ENCODE measurements at regions not wholly inside any gene's neighbourhood (a gene's known extent, or its start where the extent isn't known, plus 50 kb on each side); places are given as distances from the start of the nearest gene placed in this dataset.
"Not testable (repeated sequence)": the region's sequence is repeated elsewhere in the genome, so short reads cannot be mapped to it uniquely, and the experiment has no call there.

DNA sequence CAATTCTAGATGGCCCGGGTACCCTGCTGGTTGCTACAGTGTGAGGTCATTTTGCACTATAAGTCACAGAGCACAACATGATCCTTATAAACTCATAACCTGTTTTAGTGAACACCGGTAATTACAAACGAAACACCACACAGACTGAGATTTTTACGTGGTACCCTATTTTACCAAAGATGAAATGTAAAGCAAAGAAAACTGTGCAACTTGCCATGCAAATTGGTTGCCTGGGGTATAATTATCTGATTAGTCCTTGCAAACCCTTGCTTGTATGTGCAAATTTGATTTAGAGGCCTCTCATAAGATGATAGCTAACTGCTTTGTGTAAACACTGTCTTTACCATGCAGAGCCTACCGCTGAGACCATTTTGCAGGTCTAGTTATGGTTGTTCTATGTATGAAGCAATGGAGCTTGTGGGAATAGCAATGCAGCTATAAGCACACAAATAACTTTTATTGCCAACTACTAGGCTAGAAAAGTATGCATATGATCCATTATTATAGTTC is 372.1 kb upstream of the FAR2 start:
- no peak for DNase-seq

DNA sequence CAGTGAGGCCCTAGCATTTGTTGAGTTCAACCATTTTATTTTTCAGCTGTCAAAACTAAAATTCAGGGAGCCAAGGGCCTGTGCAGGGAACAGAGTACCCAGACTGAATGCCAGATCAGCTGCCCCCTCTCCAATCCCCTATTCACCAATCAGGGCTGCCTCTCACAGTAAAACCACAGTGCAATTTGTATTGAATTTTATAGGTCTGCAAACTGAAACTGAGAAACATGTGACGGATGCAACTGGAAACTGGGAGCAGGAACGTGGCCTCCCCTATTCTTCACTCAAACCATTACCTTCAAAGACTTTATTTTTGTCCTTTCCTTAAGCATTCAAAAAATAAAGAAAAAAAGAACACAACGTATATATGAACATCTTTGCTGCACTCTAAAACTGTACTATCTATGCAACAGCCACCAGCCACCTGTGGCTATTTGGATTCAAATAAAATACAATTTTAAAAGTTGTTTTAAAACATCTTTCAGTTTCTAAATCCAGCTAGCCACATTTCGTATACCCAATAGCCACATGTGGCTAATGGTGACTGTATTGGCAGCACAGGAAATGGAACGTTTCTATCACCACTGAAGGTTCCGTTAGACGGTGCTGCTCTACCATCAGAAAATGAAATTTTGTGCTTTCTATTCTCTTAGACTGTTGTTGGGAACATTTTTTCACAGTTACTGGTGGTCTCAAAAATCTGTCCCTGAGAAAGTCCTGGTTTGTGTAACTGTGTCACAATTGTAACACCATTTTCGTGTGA is 371.3 kb upstream of the FAR2 start:
- DNase-seq: no peak

DNA sequence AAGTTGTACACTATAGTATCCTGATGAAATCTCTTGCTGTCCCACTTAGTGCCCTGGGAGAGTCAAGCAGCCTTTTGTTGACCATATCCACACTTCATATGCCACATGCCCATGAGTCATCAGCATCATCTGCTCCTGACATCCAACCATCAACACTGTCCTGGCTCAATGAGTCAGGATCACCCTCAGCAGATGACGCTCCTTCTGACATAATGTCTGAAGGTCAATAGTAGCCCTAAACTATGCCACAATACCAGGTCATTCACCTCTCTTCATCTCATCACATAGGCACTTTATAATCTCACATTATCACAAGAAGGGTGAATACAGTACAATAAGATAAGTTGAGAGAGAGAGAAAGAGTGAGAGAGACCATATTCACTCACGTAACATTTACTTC is 369.0 kb upstream of the FAR2 start:
- no peak for DNase-seq

DNA sequence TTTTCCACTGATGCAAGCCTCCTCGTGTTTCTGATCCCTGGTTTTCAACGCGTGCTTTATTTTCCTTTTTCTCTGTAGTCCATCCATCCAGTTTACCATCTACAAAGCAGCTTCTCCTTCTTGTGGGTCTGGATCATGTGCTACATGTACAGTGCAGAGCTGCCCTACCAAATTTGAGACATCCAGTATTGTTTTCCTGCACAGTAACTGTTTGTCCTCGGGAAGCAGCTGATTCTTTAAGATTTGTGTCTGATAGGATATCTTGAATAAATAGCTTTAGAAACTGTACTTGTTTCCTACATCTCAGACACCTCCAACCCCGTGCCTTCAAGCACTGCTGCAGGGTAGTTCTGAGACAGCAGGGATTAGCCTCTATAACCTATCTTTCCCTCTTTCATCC is 368.1 kb upstream of the FAR2 start:
- DNase-seq: no peak

DNA sequence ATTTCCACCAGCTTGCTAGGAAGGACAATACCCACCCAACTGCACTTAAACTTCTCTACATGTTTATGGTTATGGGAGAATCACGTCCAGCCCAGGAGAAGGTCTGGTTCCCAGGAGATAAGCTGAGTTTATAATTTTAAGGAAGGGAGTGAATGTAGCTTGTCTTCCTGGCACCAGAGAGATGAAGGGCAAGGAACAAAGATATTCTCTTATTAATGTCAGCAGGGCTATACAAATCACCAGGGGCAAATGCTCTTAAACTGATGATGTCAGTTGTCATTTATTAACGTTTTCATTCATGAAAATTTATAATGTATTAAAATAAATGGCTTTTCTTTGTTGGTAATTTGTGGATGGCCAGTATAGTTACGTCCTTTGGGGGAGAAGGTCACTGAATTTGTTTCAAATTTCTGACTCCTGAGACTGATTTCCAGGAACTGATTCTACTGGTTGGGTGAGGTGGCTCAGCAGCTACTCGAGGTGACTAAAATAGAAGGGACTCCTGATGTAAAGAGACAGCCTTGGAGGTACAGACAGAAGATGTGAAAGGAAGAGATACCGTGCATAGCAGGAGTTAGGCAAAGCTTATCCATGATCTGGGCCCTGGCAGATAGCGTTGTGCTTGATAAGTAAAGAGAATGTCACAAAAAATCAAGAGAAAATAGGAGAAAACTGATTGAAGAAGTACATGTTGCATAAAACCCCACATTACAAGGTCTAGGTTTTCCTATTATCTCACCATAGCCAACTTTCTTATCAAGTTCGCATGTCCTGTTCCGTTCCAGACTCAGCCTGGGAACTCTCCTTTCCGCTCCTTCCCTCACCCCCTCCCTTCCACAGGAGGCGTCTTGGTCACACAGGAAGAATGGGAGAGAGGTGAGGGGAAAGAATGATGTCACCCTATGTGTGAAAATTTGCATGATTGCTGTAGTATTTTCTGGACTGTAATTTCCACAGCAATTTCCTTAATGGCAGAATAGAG is 367.1 kb upstream of the FAR2 start:
- DNase-seq: no peak

DNA sequence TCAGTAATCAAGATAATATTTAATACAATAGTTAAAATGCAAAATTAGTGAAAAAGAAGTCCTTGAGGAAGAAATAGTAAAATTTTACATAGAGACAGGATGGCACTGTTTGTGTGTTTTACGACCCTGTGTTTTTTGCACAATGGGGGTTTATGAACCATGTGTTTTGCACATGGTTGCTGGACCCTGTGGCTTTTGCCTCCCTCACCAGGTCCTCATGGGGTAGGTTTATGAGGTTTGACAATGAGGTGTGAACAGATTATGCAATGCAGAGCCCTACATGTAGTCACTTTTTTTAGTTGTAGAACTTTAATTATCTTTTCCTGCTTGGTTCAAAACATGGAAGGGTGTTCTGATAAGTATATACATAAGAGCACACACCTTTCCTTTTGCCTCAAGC is 366.3 kb upstream of the FAR2 start:
- no peak for DNase-seq

DNA sequence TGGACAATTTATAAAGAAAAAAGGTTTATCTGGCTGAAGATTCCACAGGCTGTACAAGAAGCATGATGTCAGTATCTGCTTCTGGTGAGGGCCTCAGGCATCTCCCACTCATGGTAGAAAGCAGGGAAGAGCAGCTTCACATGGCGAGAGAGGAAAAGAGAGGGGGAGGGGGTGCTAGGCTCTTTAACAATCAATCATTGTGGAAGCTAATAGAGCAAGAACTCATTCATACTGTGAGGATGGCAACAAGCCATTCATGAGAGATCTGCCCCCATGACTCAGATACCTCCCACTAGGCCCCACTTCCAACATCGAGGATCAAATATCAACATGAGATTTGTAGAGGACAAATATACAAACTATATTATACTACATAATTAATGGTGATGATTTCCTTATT is 361.9 kb upstream of the FAR2 start:
- no peak for DNase-seq

DNA sequence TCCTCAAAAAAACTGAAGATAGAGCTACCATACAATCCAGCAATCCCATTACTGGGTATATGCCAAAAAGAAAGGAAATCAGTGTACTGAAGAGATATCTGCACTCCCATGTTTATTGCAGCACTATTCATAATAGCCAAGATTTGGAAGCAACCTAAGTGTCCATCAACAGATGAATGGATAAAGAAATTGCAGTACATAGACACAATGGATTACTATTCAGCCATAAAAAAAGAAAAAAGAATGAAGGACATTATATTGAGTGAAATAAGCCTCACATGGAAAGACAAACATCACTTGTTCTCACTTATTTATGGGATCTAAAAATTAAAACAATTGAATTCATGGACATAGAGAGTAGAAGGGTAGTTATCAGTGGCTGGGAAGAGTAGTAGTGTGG is 360.8 kb upstream of the FAR2 start:
- not testable (repeated sequence) for DNase-seq

DNA sequence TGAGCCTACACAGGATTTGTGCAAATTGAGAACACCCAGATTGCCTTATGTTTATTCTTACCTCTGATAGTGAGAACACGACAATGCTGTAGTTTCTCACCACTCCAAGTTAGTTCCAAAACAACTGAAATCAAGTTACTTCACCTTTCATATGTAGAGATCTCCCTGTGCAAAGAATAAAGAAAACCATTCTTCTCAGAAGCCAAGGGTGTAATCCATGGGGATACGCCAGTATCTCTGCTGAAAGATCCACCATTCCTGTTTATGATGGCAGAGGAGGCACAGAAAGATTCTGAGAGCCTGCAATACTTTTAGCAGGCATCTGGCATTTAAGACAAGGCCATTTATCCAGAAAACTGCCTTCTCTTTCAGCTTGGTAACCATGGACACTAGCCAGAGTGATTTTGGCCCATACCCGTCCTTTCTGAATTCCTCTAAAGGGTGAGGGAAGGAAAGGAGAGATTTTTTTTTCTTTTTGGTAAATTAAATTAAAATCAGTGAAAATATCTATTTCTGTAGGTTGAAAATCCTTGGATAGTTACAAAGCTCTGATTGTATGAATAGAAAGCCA is 355.4 kb upstream of the FAR2 start:
- no peak for DNase-seq

DNA sequence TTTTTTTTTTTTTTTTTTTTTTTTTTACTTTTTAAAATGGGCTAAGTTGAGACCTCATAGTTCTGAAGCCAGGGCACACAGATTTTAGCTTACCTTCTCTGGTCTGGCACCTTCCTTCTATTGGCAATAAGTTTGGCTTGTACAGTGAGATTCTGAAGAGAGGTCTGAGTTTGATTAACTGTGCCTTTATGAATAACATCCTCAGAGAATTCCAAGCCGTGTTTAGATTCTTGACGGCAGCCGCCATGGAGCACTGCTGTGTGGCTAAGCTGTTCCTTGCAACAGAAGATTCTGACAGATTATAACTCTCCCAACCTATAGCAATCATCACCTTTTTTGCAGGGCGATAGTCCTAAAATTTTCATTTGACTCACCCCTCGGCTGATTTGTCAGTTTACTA is 354.9 kb upstream of the FAR2 start:
- no peak for DNase-seq

DNA sequence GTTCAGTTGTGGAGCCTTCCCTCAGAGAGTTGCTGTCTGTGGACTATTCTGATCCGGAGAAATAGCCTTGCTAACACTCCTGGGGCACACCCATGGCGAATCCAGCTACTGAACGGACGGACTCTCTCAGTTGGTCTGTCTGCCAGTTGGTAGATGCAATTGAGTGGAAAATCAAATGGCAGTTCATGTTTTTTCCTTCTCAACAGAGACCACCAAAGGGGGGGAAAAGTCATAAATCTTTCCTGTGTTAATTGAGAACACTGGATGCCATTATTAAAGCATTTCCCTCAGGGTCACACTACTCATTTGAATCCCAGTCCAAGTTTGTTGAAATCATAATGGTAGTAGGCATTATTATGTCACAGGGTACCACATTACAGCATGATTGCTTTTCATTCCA is 354.3 kb upstream of the FAR2 start:
- DNase-seq: no peak

DNA sequence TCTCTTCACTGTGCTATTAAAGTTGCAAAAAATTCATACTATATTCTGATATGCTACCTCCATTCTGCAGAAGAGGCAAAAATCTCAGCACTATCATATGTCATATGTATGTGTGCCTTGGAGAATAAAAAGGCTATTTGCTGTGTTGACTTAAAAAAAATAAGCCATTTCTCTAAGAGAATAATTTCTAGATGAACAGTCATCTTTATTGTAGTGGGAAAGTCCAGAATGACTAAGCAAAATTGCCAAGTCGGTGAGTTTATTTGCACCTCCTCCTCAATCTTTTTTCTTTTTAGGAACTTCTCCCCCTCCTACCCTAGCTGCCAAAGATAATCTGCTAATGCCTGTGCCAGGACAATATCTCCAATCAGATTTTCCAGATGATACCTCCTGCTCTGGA is 353.8 kb upstream of the FAR2 start:
- DNase-seq: no peak

DNA sequence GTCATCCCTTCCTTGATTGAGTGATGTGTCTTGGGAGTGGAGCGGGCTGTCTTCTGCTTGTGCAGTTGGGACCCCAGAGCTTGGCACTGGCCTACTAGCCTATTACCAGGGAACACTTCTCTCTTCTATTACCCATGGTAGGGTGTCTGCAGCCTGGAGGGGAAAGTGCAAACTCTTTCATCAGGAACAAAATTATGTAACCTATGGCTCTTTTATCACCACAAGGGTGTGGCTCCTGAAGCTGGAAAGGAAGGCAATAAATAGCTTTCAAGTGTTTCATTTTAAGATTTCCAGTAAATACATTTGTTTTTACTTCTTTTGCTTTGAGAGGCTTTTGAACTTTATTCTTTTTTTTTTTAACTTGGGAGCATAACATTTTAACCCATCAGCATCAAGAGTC is 349.7 kb upstream of the FAR2 start:
- DNase-seq: no peak

DNA sequence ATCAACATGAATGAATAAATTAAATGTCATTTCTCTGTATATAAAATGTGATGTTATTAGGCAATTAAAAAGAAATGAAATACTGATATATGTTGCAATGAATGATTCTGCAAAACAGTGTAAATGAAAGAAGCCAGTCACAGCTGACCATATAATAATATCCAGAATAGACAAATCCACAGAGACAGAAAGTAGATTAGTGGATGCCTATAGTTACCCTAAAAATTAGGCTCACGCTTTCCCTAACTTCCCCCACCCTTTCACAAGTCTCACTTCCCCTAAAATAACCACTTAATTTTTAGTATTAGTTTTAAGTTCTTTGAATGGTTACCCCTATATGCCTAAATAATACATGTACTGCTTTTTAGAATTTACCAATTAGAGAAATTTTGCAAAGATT is 348.9 kb upstream of the FAR2 start:
- no peak for DNase-seq

DNA sequence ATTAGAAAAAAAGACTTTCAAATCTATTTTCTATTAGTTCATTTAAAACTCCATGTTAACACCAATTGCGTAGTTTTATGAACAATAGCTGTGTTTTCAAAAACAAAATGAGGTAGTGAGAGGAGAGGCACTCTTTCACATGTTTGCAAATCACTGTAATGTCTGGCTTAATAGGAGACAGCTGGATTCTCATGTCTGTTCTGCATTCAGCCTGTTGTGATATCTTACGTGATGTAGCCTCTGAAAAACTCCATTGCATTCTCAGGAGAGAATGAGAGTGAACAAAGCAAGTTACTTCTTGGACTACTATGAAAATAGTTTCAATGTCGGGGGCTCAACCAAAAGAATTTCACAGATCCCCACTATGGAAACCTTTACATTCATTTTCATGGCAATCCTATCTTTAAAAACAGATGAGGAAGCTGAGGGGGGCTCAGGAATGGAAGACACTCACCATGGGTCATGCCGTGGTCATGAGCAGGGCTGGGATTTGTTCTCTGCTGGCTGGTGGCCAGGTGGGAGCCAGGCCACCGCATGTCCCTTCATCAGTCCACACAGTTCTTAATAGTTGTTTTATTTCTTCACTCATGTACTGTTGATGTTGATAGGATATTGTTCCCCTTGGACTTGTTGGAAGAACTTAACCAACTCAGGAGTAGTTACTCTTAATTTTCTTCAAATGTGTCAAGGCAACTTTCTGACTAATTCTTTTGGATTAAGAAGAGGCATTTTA is 346.2 kb upstream of the FAR2 start:
- no peak for DNase-seq

DNA sequence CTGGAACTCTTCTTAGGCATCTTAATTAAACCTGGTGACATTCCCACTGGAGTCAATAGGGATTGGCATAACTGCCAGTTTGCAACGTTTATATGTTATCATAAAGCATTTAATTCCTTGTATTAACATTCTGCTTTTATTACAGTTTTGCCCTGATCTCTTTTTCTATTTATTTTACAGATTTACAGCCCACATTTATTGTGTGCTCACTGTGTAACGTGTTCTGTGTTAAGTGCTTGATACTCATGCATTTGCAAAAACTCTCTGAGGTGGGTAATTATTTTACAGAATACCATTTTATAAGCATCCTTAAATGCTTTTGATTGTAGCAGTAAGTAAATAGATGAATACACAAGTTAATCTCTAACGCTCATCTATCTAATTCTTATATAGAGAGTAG is 341.5 kb upstream of the FAR2 start:
- DNase-seq: no peak

DNA sequence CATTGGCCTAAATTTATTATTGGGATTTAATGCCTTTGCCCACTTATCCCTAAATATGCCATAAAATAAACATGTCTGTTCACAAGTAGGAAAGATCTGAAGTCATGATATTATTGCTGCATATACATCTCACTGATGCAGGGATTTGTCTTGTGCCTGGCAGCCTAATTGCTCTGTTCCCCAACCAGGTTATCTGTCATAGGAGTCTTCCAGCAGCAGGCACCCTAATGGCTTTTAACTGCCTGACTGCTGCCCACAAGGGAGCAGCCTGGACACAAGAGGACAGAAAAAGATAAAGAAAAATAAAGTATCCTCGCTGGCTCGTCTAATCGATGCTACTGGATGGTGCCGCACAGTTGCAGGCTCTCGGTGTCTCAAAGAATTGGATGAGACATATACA is 337.6 kb upstream of the FAR2 start:
- DNase-seq: no peak

DNA sequence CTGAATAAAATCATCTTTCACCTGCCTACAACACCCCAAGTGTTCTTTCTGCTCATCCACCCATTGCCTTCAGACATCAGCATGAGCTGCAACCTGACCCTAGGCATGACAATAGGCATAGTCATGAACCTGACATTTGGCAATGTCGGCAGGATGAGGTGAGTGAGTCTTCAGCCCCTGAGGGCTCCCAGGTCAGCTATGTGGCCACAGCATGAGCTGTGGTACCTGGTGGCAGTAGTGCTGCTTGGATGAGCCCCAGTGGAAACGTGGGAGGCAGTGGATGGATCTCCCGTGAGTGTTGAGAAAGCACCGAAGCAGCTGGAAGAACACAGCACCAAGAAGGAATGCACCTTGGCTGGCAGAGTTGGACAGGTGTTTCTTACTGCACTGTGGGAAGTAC is 334.8 kb upstream of the FAR2 start:
- no peak for DNase-seq

DNA sequence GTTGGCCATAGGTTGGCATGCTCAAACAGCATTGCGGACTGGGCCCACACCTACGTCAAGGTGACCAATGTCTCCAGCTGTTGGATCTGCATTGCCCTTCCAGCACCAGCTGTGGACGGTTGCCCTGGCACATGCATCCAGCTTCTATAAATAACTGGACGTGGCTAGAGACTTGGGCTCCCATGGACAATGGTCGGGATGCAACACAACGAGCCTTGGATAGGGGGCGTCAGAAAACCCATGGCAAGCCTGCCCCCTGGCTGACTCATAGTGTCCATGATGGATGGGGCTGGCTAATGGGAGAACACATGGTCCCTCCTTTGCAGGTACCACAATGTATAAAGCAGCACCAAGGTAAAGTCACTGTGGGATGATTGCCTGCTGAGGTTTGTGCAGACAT is 331.6 kb upstream of the FAR2 start:
- DNase-seq: no peak

DNA sequence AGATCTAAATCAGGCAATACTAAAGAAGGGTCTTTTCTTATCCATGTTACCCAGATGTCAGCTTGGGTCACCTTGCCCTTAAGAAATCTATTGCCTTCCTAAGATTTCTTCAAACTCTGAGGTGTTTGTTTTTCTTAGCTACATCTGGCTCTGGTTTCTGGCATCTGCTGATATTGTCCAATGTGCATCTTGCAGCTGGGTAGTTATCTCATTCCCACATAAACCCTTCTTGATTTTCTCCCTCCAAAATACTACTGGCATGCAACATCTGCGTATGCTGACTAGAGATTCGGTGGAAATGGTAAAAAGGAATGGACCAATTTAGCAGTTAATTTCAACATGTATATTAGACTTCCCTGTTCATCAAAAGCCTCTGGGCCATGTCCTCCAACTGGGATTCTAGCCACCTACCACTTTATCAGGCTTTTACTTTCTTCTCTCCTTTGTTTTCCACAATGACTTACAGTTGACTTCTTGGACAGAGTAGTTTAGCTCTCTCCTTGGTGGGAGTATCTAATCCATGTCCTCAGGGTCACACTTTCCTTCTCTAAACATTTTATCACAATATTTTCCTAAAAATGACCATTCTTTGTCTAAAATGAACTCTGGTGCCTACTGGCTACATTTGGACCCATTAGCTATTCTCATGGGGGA is 324.8 kb upstream of the FAR2 start:
- no peak for DNase-seq

DNA sequence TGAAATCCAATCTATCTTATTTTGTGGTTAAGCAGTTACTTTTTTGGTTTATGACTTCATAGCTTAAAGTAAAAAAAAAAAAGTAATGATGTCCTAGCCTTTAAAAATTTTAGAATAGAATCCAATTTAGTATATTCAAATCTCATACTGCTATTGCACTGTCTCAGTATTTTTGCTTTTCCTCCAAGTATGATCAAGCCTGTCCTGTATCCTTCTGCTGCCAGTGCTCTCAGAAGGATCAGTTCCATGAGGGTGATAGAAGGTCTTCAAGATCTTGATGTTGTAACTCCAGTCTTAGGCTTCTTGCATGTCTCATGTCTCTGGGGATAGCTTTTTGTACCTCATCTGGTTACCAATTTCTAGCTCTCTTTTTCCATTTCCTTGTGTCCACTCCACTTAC is 324.2 kb upstream of the FAR2 start:
- no peak for DNase-seq

DNA sequence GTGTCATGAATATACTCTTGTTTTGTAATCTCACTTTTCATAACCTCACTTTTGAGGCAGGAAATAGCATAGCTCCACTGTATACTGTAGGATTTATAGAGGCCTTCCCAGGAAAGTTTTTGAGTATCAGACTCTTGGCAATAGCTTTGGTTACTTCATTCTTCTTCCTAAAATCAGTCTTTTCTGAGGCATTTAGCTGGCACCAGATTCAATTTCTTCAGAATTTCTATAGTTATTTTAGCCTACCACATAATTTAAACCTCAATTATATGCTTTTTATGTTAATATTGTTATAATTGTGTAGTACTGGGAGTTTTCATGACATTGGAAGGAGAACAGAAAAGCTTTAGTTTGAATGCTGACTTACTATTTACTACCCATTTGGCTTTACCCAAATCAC is 322.3 kb upstream of the FAR2 start:
- DNase-seq: no peak

DNA sequence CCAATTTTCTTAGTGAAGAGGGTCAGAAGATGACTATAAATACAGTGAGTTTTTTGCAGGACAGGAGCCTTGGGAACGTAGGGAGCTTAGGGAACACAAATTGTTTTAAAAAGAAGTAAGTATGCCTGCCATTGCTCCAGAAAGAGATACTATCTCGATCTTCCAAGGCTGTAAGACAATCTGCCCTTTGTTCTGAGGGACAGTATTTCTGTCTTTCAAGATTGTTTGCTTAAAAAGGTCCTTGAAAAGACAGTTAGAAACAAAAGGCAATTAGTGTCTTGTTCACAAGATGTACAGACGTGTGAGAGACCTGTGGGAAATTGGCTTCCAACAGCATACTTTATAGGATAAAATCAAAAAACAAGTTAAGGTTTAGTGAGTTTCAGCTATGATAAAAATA is 321.2 kb upstream of the FAR2 start:
- no peak for DNase-seq

All from activated CD4-positive, alpha-beta T cell treated with anti-CD3 and anti-CD28 coated beads for 48 hours (primary cell).